Spleen (tissue), 7 donors: ENCODE measurements at regions not wholly inside any gene's neighbourhood (a gene's known extent, or its start where the extent isn't known, plus 50 kb on each side); places are given as distances from the start of the nearest gene placed in this dataset.

Source experiments
- CTCF ChIP-seq, 11 experiments: fragments of 200-600 bp in 7 of 11; fragments of 450-650 bp in 4 of 11; sonication (generic) in 4 of 11; IDR thresholded peaks in 8 of 11; conservative IDR thresholded peaks in 3 of 11; 1 replicate in 7 of 11; 2 replicates in 4 of 11; pipeline versions ENCODE4 v1.4.0 to v1.8.0; 2016 to 2021; ENCODE audit warnings: antibody characterized with exemption in 11 of 11, inconsistent platforms in 4 of 11, mild to moderate bottlenecking in 1 of 11
- POLR2A ChIP-seq, 3 donors: fragments of 450-650 bp; IDR thresholded peaks; one replicate each; pipeline ENCODE4 v1.5.1; 2017; ENCODE audit warnings: antibody characterized with exemption in 3 of 3, mild to moderate bottlenecking in 1 of 3
- POLR2AphosphoS5 ChIP-seq, 3 donors: sonication (generic); formaldehyde crosslinking; IDR thresholded peaks; one replicate each; pipeline ENCODE4 v1.5.1; 2017; ENCODE audit warnings: antibody characterized with exemption in 3 of 3
- donor health status: DM: no; HTN: no; CAD: no; lungs with moderate emphysema.
- donor health status: DM: no; HTN: no; CAD: no.
- donor health status: DM: no; HTN: no; CAD: no.

DNA sequence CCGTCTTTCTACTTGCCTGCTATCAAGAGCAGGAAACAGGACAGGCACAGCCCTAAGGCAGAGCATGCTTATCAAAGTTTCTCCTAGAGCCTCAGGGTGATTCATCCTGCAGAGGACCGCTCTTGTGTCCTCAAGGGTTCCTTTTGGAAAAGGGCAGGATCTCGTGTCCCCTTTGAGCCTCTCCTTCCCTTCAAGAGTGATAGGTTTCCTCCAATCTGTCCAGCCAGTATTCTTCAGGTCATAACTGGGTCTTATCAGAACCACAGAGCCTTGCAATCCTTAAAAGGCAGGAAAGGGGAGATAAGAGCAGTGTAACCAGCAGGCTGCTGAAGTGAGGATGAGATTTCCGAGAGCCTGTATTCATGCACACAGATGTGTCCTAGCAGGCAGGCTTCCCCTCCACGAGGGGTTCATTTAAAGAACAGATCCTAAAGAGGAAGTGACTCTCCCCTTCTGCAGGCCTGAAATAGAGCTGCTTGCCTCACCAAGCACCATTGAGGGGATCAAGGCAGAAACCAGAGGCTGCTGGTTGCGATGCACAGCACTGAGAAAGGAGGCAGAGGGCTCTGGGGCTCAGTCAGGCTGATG lies 90.5 kb upstream of the SVIL start:
- TF ChIP-seq CTCF (IDR thresholded peaks at IDR 0.05 in 8 of 11, conservative IDR thresholded peaks at IDR 0.05 in 3 of 11) (no peak), POLR2A (IDR thresholded peaks at IDR 0.05) (no peak), POLR2AphosphoS5 (IDR thresholded peaks at IDR 0.05) (peak in 1 of 3 donors; percentile 25)
